GM18505 (cell line): ENCODE measurements at regions not wholly inside any gene's neighbourhood (a gene's known extent, or its start where the extent isn't known, plus 50 kb on each side); places are given as distances from the start of the nearest gene placed in this dataset.
"Not testable (repeated sequence)": the region's sequence is repeated elsewhere in the genome, so short reads cannot be mapped to it uniquely, and the experiment has no call there.

Experiments used
- ATAC-seq: cut with Tn5 transposase; IDR thresholded peaks from one replicate; pipeline ENCODE4 v1.9.1; 2021; ENCODE audit not compliant: unreplicated experiment
- POLR2A ChIP-seq: IDR thresholded peaks from 4 replicates; pipeline ENCODE4 v1.6.1; 2011; ENCODE audit warnings: borderline replicate concordance; ENCODE audit not compliant: insufficient read depth, insufficient read length; ENCODE audit errors: extremely low read depth

GRCh38 chr16:14384745-14385144 is 245.3 kb downstream of the PARN start:
- no peak for TF ChIP-seq POLR2A

GRCh38 chr16:14383844-14384243 is 246.2 kb downstream of the PARN start:
- not testable (repeated sequence) for ATAC-seq

More at GRCh38 chr16:14384745-14385144, 245.3 kb downstream of the PARN start:
- no peak for ATAC-seq

GRCh38 chr16:14378689-14379467 is 251.2 kb downstream of the PARN start:
- no peak for TF ChIP-seq POLR2A
- no peak for ATAC-seq

GRCh38 chr16:14378131-14378551 is 251.9 kb downstream of the PARN start:
- no peak for ATAC-seq

DNA sequence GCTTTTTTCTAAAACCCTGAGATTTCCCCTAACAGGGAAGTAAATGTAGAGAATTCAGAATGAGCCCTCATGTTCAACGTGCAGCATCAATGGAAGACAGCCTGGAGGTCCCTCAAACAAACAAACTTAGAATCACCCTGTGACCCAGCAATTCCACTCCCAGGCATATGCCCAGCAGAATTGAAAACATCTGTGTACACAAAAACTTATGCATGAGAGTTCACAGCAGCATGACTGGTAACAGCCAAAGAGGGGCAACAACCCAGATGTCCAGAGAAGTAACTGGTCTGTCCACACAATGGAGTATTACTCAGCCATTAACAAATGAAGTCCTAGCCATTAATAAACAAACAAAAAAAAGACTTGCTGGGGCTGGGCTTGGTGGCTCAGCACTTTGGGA is 252.7 kb downstream of the PARN start:
- TF ChIP-seq POLR2A = no peak
- no peak for ATAC-seq

More at GRCh38 chr16:14378131-14378551, 251.9 kb downstream of the PARN start:
- TF ChIP-seq POLR2A = no peak

- TF ChIP-seq POLR2A = no peak
- ATAC-seq = no peak
Observed at GRCh38 chr16:14375132-14375491, 254.9 kb downstream of the PARN start.

GRCh38 chr16:14374451-14375131 is 255.5 kb downstream of the PARN start:
- ATAC-seq = no peak

DNA sequence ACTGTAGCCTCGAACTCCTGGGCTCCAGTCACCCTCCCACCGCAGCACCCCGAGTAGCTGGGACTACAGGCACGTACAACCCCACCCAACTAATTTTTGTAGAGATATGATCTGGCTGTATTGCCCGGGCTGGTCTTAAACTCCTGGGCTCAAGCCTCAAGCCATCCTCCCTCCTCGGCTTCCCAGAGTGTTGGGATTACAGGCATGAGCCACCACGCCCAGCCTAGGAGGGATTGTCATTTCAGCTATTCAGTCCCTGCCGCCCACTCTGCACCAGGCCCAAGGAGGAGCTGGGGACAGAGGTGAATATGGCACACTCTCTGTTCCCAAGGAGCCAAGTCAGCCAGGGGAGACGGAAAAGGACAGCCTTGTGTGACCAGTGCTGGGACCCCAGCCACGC is 256.2 kb downstream of the PARN start:
- TF ChIP-seq POLR2A = no peak
- ATAC-seq = no peak

More at GRCh38 chr16:14374451-14375131, 255.5 kb downstream of the PARN start:
- TF ChIP-seq POLR2A = no peak

- ATAC-seq = no peak
Observed at GRCh38 chr16:14373406-14373805, 256.7 kb downstream of the PARN start.

GRCh38 chr16:14372471-14372870 is 257.6 kb downstream of the PARN start:
- TF ChIP-seq POLR2A = no peak
- no peak for ATAC-seq

More at GRCh38 chr16:14373406-14373805, 256.7 kb downstream of the PARN start:
- no peak for TF ChIP-seq POLR2A

DNA sequence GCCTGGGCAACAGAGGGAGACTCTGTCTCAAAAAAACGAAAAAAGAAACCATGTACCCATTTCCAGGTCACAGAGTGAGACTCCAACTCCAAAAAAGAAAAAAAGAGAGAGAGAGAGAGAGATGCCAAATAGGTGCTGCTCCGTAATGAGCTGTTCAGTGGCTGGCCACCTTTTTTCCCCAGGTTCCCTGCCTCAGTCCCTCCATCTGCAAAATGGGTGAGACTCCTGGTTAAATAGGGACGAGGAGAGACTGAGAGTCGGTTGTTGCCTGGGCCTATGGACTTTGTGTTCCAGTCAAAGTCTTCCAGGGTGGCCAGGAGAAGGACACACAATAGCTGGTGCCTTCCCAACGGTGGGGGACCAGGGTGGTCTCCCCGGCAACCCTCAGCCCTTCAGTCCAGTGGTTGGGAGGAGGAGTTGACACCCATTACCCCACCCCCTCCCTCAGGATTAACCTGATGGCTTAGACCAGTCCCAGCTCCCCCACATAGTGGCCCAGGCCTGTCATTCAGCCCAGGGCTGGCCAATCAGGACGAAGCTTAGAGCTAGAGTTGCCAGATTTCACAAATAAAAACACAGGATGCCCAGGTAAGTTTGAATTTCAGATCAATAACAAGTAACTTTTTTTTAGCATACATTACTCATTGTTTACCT is 258.2 kb downstream of the PARN start:
- no peak for ATAC-seq

DNA sequence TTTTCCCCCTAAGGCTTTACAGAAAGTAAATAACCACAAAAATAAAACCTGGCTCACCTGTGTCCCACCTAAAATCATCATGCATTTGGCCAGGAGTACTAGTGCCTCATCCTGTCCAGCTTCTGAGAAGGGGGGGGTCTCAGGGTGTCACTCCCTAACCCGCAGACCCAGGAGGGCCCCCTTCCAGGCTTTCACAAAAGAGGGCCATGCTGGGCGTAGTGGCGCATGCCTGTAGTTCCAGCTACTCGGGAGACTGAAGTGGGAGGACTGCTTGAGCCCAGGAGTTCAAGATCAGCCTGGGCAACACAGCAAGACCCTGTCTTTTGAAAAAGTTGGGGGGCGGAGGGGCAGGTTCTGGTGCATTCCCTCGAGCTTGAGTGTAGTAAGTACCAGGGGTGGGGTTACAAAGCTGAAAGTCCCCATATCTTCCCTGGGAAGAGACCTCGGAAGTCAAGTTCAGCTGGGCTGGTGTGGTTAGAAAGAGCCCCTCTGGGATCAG is 259.3 kb downstream of the PARN start:
- ATAC-seq = no peak
- no peak for TF ChIP-seq POLR2A

More for the DNA sequence above, 258.2 kb downstream of the PARN start:
- TF ChIP-seq POLR2A = no peak

GRCh38 chr16:14369734-14370598 is 260.1 kb downstream of the PARN start:
- ATAC-seq = no peak

More at GRCh38 chr16:14369734-14370598, 260.1 kb downstream of the PARN start:
- TF ChIP-seq POLR2A = no peak
